ENCODE measurements at regions not wholly inside any gene's neighbourhood (a gene's known extent, or its start where the extent isn't known, plus 50 kb on each side); places are given as distances from the start of the nearest gene placed in this dataset.
"Not testable (repeated sequence)": the region's sequence is repeated elsewhere in the genome, so short reads cannot be mapped to it uniquely, and the experiment has no call there.

DNA sequence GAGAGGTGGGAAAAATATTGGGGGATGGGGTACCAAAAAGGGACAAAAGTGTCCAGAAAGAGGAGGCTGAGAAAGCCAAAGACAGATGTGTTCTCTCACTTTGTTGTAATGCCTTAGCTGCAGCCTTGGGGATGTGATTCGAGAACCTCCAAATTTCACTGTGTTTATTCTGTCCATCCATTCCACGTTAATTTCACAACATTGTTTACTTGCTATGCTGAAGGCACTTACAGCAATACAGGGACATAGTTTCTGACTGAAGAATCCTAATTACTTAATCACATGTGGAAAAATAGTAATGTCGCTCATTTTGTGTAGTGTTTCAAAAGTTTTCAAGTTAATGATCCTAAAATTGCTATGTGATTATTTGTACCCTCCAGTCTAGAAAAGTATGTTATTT lies 146.2 kb upstream of the SLC38A2 start:
- DNase-seq (ENCODE audit: low read depth), result no peak

DNA sequence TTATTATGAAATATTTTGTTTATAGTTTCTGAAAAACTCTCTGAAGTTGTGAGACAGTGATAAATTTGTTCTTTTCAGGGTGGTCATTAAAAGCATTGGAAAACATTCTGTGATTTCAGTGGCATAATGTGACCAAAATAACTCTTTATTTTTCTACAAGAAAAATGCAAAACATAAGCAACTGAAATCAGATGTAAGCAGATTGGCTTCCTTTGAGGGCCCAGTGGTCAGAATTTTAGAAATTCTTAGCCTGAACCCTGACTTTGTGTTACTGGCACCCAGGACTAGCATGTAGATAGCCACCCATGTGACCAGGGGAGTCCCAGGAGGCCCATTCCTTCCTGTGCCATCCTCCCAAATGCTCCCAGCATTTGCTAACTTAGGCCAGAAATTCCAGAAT lies 145.6 kb upstream of the SLC38A2 start:
- no peak for DNase-seq (ENCODE audit: low read depth)

DNA sequence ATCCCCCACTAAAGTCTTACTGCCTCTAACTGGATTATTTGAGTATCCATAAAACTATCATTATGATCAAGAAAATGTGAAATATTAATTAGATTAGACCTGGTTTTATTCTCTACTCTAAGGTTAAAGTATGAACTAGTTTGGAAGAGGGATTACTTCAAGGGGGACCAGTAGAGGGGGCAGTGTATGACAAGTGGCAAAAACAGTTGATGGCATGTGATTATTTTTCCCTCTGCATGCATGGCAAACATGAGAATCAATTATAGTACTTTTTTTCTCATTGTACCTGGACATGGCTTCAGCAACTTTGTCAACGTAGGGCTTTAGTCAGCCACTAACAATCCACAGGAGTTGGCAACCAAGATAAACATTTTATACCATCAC lies 145.0 kb upstream of the SLC38A2 start:
- no peak for DNase-seq (ENCODE audit: low read depth)

DNA sequence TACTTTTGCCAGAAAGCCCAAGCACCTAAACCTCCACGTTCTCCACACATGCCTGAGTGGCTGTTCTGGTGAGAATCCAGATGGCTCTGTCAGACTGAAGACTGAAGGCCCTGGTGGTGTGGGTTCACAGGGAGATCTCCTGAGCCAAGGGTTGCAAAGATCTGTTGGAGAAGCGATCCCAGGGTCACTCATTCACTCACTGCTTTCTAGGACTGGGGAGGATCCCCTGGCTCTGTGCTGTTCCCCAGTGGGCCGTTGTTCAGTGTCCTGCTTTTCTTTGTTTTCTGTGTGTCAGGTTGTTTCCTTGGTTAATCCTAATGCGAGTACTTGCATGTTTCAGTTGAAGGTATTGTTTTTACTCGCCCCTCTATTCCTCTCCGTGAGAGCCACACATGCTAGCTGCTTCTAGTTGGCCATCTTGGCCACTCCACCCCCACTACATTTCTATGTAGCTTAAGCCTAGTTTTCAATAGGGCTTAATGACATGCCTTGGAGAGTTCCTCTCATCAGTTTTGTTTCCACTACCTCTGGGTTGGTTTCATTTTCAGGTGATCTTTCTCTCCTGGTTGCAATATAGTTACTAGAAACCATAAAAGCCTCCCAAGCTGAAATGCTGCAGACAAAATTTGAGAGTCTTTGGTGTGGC lies 144.5 kb upstream of the SLC38A2 start:
- DNase-seq (ENCODE audit: low read depth), result no peak

DNA sequence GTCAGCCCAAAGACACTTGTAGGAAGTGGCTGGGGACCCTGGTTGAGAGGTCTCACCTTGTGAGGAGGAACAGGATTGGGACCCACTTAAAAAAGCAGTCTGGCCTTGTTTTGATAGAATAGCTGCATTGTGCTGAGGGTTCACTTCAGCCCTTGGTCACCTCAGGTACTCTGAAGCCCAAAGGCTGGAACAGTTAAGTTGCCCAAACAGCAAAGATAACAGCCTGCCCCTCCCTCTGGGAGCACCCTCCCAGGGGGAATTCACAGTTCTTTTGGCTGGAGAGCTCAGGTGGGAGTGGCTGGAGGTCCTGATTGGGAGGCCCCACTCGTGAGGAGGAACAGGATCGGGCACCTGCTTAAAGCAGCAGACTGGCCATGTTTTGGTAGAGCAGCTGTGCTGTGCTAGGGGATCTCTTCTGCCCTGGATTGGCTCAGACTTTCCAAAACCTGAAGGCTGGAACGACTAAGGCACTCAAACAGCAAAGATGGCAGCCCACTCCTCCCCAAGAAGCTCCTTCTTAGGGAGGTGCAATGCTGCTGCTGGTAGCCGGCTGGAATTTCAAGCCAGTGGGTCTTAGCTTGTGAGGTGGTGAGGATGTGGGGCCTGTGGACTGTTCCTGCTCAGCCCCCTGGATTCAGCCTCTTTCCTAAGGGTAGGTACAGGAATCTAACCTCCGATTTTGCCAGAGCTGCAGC lies 143.8 kb upstream of the SLC38A2 start:
- DNase-seq (ENCODE audit: low read depth), result no peak

DNA sequence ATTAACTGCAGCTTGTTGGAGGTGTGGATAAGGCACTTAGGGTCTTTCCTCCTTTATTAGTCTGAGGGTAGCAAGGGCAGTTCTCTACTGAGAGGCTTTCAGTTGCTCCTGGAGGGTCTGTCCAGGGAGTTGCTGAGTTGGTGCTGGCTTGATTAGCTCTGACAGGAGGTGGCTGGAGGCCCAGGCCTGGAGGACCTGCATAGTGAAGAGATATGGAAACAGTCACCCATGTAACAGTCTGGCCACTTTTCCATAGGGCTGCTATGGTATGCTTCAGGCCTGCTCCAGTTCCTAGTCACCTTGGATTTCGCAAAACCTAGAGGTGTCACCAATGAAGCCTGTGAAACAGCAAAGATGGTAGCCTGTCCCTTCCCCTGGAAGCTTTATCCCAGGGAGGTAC lies 143.3 kb upstream of the SLC38A2 start:
- no peak for DNase-seq (ENCODE audit: low read depth)

GRCh38 chr12:46514886-46515285 lies 142.3 kb upstream of the SLC38A2 start:
- DNase-seq (ENCODE audit: low read depth), result no peak

- not testable (repeated sequence) for DNase-seq (ENCODE audit: low read depth)
Observed at GRCh38 chr12:46510257-46510656, 137.7 kb upstream of the SLC38A2 start.

GRCh38 chr12:46509135-46509534 lies 136.6 kb upstream of the SLC38A2 start:
- DNase-seq (ENCODE audit: low read depth), result no peak

DNA sequence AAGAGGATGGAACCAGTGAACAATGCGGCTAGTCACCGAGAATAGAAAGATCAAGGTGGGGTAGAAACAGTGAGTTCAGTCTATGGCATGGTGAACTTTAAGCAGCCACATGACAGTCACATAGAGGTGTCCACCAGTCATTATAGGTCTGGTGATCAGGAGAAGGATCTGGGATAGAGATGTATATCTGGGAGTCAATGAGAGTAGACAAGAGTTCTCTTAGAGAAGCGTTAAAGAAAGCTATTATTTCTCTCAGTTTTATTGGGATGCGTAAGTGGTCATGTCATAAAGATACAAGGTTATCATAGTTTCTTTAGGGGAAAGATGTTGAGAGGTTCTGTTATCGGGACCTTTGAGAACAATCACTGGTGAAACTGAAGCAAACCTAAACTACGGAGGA lies 136.1 kb upstream of the SLC38A2 start:
- DNase-seq (ENCODE audit: low read depth), result no peak

DNA sequence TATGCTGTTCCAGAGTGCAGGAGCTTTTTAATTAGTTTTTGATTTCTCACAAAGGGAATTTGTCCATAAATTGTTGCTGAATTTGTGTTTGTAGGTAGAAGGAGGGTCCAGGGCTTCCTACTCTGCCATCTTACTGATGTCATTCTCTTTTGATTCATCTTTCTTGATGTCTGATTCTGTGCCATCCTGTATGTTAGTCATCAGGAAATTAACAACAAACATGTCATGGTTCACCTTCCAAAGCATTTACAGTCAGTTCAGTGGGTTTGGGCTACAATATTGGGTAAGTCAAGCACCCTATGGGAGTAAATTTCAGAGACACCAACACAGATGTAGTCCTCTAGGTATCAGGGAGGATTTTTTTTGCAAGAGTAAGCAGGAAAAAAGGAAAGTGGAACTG lies 135.2 kb upstream of the SLC38A2 start:
- DNase-seq (ENCODE audit: low read depth), result no peak

- no peak for DNase-seq (ENCODE audit: low read depth)
Observed at GRCh38 chr12:46506961-46507360, 134.4 kb upstream of the SLC38A2 start.

DNA sequence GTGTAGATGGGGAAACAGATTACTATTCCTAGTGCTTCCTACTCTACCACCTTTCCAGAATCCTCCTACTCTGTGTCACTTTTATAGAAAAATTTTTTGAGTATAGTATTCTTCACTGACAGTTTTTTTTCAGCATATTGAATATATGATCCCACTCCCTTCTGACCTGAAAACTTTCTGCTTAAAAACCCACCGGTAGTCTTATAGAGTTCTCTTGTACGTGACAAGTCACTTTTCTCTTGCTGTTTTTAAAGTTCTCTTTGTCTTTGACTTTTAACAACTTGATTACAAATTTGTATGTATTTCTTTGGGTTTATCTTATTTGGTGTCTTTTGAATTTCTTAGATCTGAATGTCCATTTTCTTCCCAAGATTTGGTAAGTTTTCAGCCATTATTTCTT lies 133.6 kb upstream of the SLC38A2 start:
- DNase-seq (ENCODE audit: low read depth), result no peak

DNA sequence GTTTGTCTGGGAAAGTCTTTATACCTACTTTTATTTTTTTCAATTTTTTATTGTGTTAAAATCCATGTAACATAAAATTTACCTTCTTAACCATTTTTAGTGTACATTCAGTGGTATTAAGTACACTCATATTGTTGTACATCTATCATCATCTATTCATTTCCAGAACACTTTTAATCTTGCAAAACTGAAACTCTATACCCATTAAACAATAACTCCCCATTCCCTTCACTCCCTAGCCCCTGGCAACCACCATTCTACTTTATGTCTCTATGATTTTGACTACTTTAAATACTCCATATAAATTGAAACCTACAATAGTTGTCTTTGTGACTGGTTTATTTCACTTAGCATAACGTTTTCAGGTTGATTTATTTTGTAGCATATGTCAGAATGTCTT lies 131.9 kb upstream of the SLC38A2 start:
- DNase-seq (ENCODE audit: low read depth), result no peak

DNA sequence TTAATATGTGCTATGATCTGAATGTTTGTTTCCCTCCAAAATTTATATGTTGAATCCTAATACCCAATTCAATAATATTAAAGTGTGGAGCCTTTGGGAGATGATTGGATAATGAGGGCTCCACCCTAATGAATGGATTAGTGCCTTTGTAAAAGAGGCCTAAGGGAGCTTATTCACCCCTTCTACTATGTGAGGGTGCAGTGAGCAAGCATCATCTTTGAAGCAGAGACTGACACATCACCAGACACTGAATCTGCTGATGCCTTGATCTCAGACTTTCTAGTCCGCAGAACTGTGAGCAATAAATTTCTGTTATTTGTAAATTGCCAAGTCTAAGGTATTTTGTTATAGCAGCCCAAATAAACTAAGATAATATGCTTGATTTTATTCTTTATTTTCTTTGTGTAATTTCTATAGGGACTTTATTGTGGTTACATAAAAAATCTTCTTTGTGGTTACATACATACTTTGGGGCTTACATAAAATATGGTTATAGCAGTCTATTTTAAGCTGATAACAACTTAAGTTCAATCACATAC lies 131.1 kb upstream of the SLC38A2 start:
- no peak for DNase-seq (ENCODE audit: low read depth)

- no peak for DNase-seq (ENCODE audit: low read depth)
Observed at GRCh38 chr12:46500673-46501072, 128.1 kb upstream of the SLC38A2 start.

- DNase-seq (ENCODE audit: low read depth), result no peak
Observed at GRCh38 chr12:46499901-46500300, 127.3 kb upstream of the SLC38A2 start.

DNA sequence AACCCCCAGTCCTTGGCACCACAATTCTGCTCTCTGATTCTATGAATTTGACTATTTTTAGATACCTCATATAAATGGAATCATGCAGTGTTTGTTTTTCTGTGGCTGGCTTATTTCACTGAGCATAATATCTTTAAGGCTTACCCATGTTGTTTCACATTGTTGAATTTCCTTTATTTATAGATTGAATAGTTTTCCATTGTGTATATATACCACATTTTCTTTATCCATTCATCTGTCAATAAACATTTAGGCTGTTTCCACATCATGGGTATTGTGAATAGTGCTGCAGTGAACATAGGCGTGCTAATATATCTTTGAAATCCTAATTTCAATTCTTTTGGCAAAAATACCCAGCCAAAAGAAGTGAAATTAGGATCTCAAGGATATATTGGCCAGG lies 126.7 kb upstream of the SLC38A2 start:
- DNase-seq (ENCODE audit: low read depth), result no peak

DNA sequence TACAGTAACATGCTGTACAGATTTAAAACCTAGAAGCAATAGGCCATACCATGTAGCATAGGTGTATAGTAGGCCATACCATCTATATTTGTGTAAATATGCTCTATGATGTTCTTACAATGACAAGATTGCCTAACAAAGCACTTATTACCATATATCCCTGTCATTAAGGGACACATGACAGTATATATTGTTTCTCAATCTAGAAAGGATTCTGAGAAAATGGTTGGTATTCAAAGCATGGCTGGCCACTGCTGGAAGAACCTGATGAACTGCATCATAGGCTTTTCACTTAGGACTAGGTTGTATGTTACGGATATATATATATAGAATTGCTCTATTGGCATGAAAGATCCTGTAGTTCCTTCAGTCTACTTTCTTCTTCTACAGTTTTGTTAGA lies 125.2 kb upstream of the SLC38A2 start:
- no peak for DNase-seq (ENCODE audit: low read depth)

DNA sequence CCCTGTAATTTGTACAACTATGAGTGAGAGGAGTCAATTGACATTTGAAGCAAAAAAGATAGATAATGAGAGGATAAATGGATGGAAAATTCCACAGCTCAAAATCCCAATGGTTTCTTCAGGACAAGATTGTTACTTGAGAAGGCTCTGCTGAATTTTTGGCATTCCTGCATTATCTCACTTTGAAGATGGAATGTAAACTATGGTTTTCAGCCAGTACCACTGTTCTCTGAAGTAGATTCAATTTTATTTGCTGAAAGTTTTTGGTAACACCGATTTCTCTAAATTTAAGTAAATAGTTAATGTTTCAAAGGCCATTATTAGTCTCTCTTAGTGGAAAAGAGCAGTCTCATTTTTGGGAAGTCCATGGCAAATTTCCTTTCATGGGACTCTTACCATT lies 121.9 kb upstream of the SLC38A2 start:
- no peak for DNase-seq (ENCODE audit: low read depth)

- no peak for DNase-seq (ENCODE audit: low read depth)
Observed at GRCh38 chr12:46493834-46494181, 121.2 kb upstream of the SLC38A2 start.

GRCh38 chr12:46493150-46493833 lies 120.7 kb upstream of the SLC38A2 start:
- DNase-seq (ENCODE audit: low read depth), result no peak

DNA sequence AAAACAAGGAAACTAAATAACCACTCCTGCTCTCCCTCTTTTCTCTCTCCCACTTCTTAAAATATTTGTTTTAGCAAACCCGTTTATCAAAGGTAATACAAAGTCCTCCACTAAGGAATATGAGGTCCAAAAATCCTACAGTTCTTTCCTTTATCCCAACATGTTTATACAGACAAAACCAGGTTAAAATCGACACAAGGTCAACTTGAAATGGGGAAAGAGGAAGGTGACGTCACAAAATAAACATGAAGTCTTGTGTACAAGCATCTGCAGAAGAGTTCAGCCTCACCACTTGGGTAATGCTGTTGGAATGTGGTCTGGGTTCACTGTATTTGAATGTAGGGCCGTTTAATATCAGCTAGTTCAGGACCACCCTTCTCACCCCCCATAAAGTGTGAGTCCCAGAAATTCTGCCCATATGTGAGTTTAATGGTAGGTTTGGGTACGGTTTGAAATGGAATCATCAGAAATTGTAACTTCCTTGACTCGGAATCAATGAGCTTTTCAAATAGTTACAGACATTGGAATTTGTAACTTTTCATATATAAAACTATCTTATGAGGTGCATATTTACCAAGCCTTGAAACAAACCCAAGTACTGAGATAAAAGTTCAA lies 120.0 kb upstream of the SLC38A2 start:
- no peak for DNase-seq (ENCODE audit: low read depth)

Measured in T-helper 22 cell (primary cell).